Myocyte (in vitro differentiated cells): ENCODE measurements at regions not wholly inside any gene's neighbourhood (a gene's known extent, or its start where the extent isn't known, plus 50 kb on each side); places are given as distances from the start of the nearest gene placed in this dataset.
"Not testable (repeated sequence)": the region's sequence is repeated elsewhere in the genome, so short reads cannot be mapped to it uniquely, and the experiment has no call there.

Source experiments
- DNase-seq: peaks from one replicate; pipeline ENCODE4 v3.0.0-alpha.2; 2012; ENCODE audit warnings: low read depth

- DNase-seq, result no peak
Observed at GRCh38 chr3:103158183-103158582, 723.4 kb downstream of the ZPLD1 start.

- DNase-seq, result no peak
Observed at GRCh38 chr3:103166890-103167289, 732.1 kb downstream of the ZPLD1 start.

DNA sequence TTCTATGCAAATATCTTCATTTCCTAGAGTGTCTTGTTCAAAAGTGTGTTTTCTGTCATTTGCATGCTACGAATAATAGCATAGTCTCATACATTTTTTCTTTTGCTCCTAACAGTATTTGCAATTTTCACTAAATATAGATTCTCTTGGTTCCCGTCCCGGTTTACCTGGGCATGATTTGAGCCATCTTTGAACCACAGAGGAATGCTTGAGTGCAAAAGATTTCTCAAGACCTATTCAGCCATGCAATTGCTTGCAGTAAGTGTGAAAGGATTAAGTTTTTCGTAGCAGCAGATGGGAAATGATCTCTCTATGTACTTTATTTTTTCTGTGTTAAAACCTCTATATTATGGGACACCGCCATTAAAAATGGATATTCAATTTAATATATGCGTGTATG is 733.0 kb downstream of the ZPLD1 start:
- no peak for DNase-seq

DNA sequence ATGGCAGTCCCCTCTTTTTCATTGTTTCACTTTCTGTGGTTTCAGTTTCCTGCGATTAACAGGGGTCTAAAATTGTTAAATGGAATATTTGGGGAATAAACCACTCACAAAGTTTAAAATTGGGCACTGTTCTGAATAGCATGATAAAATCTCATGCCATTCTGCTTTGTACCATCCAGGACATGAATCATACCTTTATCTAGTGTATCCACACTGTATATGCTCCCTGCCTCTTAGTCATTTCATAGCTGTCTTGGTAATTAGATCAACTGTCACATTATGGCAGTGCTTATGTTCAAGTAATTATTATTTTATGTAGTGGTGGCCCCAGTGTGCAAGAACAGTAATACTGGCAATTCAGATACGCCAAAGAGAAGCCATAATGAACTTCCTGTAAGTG is 734.5 kb downstream of the ZPLD1 start:
- no peak for DNase-seq

GRCh38 chr3:103170651-103171050 is 735.8 kb downstream of the ZPLD1 start:
- DNase-seq, result no peak

DNA sequence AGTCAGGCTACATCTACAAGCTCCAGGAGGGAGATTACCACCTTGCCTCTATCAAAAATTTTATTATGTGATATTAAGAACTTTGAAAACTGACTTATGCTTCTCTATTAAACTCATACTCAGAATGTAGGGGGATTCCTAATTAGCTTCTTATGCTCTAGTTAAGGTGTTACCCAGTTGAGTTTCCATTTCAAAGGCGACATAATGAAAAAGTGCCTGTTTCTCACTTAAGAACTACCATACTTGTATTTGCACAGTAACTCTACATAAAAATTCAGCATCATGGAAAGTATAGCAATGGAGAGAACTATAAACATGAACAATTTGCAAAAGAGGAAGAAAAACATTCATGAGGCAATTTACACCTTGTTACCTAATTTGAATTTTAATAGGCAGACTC is 739.1 kb downstream of the ZPLD1 start:
- no peak for DNase-seq

- DNase-seq, result no peak
Observed at GRCh38 chr3:103181160-103181559, 746.3 kb downstream of the ZPLD1 start.

- DNase-seq, result no peak
Observed at GRCh38 chr3:103184772-103185171, 750.0 kb downstream of the ZPLD1 start.

DNA sequence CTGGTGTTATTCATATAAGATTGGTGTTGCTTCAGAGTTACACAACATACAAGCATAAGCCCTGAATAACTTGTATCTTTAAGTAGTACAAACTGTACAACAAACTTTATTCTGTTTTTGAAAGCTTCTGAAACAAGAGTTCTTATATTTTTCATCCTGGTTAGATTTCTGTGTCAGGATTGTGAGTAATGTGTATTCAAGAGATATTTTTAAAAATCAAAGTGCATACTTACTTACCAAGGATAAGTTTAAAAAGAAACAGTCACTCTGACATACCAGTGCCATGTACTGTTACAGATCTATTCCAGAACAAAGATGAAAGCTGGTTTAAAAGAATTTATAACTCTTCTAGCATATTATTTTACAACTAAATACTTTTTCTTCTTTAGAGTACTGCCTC is 755.1 kb downstream of the ZPLD1 start:
- no peak for DNase-seq

- DNase-seq, result no peak
Observed at GRCh38 chr3:103195216-103195615, 760.4 kb downstream of the ZPLD1 start.

- DNase-seq, result no peak
Observed at GRCh38 chr3:103203441-103203840, 768.6 kb downstream of the ZPLD1 start.

GRCh38 chr3:103210583-103210982 is 775.8 kb downstream of the ZPLD1 start:
- no peak for DNase-seq

DNA sequence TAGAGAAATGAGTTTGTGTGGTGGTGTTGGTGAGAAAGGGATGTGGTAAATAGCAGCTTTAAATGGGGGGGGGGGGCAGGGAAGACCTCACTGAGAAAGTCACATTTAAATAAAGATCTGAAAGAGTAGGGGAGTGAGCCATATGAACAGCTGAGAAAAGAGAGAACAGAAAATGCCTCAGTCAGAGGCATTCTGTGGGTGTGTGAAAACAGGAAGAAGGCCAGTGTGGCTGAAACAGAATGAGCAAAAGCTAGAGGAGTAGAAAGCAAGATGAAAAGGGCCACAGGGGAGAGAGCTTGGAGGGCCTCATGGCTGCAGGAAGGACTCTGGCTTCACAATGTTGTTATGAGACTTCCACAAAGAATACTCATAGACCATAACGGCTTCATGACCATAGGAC is 783.3 kb downstream of the ZPLD1 start:
- DNase-seq, result no peak

- DNase-seq, result no peak
Observed at GRCh38 chr3:103218793-103219192, 784.0 kb downstream of the ZPLD1 start.

GRCh38 chr3:103227651-103228050 is 792.8 kb downstream of the ZPLD1 start:
- DNase-seq, result no peak

DNA sequence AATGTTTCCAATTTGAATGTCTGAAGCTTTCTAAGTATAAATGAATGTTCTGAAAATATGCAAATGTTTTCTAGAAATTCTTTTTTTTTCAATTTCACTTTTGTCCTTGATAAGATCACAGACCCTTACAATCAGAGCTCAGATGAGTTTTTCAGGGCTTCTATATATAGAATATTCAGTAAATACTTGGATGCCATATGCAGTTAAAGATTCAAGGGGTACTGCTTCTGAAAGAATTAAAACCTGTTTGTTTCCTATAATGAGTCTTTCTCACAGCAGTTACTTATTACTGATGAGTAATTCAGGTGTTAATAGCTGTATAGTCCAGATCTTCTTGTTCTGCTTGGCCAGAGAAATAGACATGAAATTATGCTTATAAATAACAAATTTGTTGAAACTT is 812.6 kb downstream of the ZPLD1 start:
- no peak for DNase-seq

GRCh38 chr3:103254827-103255226 is 820.0 kb downstream of the ZPLD1 start:
- not testable (repeated sequence) for DNase-seq

DNA sequence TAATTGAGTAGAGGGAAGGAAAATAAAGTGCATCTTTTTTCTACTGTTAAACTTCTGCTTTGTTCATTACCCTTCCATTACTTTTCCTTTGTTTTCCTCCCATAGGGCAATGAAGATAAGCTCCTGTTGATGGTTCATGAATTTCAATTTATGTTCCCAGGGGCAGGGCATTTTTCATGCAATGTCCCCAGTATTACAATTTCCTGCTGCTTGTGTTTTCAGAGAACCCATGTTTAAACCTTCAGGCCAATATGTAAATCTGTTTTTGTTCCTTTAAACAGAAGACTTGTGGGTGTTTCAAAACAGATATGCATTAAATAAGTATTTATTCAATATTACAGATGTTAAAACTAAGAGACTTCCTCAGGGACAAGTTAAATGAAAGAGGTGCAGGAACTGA is 834.5 kb downstream of the ZPLD1 start:
- DNase-seq, result no peak

- DNase-seq, result no peak
Observed at GRCh38 chr3:103271575-103271974, 836.8 kb downstream of the ZPLD1 start.

DNA sequence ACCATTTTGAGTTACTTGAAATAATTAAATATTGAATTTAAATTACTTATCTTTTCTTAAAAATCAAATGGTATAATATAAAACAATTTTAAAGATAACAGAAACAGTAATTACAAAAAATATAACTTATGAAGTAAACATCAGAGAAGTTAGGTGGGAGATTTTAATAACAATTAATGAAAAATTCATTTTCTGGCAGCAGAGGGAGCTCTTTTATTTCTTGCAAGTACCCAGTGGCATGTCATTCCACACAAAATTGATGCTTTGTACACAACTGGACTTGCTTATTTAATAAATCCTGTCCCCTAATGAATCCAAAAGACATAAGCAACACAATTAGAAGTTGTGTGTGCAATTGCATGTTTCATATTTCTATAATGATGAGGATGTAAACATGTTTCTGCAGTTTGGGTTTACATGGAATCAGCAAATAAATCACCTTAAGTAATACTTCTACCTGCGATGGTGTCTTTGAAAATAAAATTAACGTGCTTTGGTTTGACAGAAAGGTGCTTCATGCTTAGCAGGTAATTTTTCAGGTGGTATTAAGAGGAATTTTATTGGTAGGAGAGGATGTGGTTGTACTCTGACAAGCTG is 861.3 kb downstream of the ZPLD1 start:
- DNase-seq, result peak; percentile 26

DNA sequence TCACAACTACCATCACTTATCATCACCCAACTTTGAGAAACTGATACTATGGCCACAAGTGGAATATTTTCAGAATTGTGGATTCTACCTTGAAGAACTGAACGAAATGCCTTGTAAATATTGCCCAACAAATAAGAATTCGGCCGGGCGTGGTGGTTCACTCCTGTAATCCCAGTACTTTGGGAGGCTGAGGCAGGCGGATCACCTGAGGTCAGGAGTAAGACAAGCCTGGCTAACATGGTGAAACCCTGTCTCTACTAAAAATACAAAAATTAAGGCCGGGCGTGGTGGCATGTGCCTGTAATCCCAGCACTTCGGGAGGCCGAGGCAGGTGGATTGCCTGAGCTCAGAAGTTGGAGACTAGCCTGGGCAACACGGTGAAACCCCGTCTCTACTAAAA is 862.7 kb downstream of the ZPLD1 start:
- DNase-seq, result not testable (repeated sequence)

- no peak for DNase-seq
Observed at GRCh38 chr3:103306104-103306503, 871.3 kb downstream of the ZPLD1 start.

DNA sequence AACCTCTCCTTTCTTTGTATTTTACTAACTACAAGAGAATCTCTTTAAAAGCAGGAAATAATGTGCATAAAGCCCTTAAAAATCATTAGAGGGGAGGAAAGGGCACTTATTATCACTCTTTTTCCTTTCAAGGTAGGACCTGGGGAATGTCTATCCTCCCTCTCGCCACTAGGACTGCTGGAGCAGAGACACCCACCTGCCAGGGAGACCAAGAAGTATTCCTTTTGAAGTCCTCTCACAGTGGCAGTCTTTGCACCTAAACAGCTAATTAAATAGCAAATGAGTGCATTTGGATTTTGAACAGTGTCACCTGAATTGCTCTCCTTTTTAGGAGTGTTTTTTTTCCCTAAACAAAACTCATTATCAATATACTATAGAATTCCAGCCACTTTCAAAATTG is 874.1 kb downstream of the ZPLD1 start:
- DNase-seq, result no peak

GRCh38 chr3:103319912-103320311 is 885.1 kb downstream of the ZPLD1 start:
- DNase-seq, result no peak
